OCI-M2 (cell line): ENCODE measurements at regions not wholly inside any gene's neighbourhood (a gene's known extent, or its start where the extent isn't known, plus 50 kb on each side); places are given as distances from the start of the nearest gene placed in this dataset.

Experiments used
- DNase-seq: peaks from one replicate; lab custom pipeline; 2025; ENCODE audit not compliant: unreplicated experiment; lab: John Stamatoyannopoulos, UW

GRCh38 chr6:16078064-16078463 lies 50.8 kb upstream of the MYLIP start:
- no peak for DNase-seq

GRCh38 chr6:16069671-16070070 lies 59.2 kb upstream of the MYLIP start:
- no peak for DNase-seq

GRCh38 chr6:16069222-16069621 lies 59.7 kb upstream of the MYLIP start:
- no peak for DNase-seq

GRCh38 chr6:16067568-16067967 lies 61.3 kb upstream of the MYLIP start:
- DNase-seq: no peak

- DNase-seq: no peak
Observed at GRCh38 chr6:16064671-16065072, 64.2 kb upstream of the MYLIP start.

GRCh38 chr6:16063580-16063979 lies 65.3 kb upstream of the MYLIP start:
- DNase-seq: no peak

GRCh38 chr6:16061818-16062217 lies 67.1 kb upstream of the MYLIP start:
- no peak for DNase-seq

GRCh38 chr6:16060039-16060438 lies 68.8 kb upstream of the MYLIP start:
- DNase-seq: no peak

GRCh38 chr6:16059496-16059895 lies 69.4 kb upstream of the MYLIP start:
- no peak for DNase-seq

- no peak for DNase-seq
Observed at GRCh38 chr6:16058929-16059345, 69.9 kb upstream of the MYLIP start.

GRCh38 chr6:16058201-16058928 lies 70.5 kb upstream of the MYLIP start:
- no peak for DNase-seq

GRCh38 chr6:16057446-16057845 lies 71.4 kb upstream of the MYLIP start:
- DNase-seq: no peak

GRCh38 chr6:16056263-16056870 lies 72.5 kb upstream of the MYLIP start:
- DNase-seq: no peak

GRCh38 chr6:16055852-16056251 lies 73.0 kb upstream of the MYLIP start:
- DNase-seq: no peak

GRCh38 chr6:16049168-16049567 lies 79.7 kb upstream of the MYLIP start:
- no peak for DNase-seq

GRCh38 chr6:16048221-16048620 lies 80.7 kb upstream of the MYLIP start:
- DNase-seq: no peak

GRCh38 chr6:16047435-16047990 lies 81.4 kb upstream of the MYLIP start:
- DNase-seq: no peak

GRCh38 chr6:16045238-16045637 lies 83.6 kb upstream of the MYLIP start:
- no peak for DNase-seq

- no peak for DNase-seq
Observed at GRCh38 chr6:16044211-16044643, 84.7 kb upstream of the MYLIP start.

- DNase-seq: no peak
Observed at GRCh38 chr6:16043171-16044135, 85.4 kb upstream of the MYLIP start.

GRCh38 chr6:16042751-16043150 lies 86.1 kb upstream of the MYLIP start:
- DNase-seq: no peak
